ENCODE measurements at regions not wholly inside any gene's neighbourhood (a gene's known extent, or its start where the extent isn't known, plus 50 kb on each side); places are given as distances from the start of the nearest gene placed in this dataset.

GRCh38 chr3:118332699-118333098 is 701.9 kb downstream of the IGSF11 start:
- TF ChIP-seq, protein P1, sequence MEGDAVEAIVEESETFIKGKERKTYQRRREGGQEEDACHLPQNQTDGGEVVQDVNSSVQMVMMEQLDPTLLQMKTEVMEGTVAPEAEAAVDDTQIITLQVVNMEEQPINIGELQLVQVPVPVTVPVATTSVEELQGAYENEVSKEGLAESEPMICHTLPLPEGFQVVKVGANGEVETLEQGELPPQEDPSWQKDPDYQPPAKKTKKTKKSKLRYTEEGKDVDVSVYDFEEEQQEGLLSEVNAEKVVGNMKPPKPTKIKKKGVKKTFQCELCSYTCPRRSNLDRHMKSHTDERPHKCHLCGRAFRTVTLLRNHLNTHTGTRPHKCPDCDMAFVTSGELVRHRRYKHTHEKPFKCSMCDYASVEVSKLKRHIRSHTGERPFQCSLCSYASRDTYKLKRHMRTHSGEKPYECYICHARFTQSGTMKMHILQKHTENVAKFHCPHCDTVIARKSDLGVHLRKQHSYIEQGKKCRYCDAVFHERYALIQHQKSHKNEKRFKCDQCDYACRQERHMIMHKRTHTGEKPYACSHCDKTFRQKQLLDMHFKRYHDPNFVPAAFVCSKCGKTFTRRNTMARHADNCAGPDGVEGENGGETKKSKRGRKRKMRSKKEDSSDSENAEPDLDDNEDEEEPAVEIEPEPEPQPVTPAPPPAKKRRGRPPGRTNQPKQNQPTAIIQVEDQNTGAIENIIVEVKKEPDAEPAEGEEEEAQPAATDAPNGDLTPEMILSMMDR (IDR thresholded peaks at IDR 0.05; ENCODE audit: insufficient read depth, low read depth, low read length) = no peak
- no peak for TF ChIP-seq EZH2 (IDR thresholded peaks at IDR 0.05; ENCODE audit: insufficient read depth, low read length)

All from astrocyte (in vitro differentiated cells and primary cell).